IMR-90 (cell line): ENCODE measurements at regions not wholly inside any gene's neighbourhood (a gene's known extent, or its start where the extent isn't known, plus 50 kb on each side); places are given as distances from the start of the nearest gene placed in this dataset.

Source experiments
- ATAC-seq: fragments of 200-7000 bp; cut with Tn5 transposase; 2 replicates; pipeline ENCODE4 v1.9.1; 2020; ENCODE audit warnings: low read depth, mild to moderate bottlenecking, moderate library complexity
- BruUV-seq: library from RNA; stranded (reverse); fragments of 400-500 nt; replicated peaks from 2 replicates; lab custom pipeline; 2021; lab: Mats Ljungman, UMichigan
- CTCF ChIA-PET: fragments of 300-600 bp; formaldehyde crosslinking; extraction: SDS; loops from one replicate; lab custom pipeline; 2021; ENCODE audit warnings: antibody characterized with exemption; lab: Yijun Ruan, JAX
- POLR2A ChIA-PET: fragments of 300-600 bp; sonication (Branson Sonifier 250); formaldehyde crosslinking; loops from one replicate; lab custom pipeline; 2022; ENCODE audit warnings: antibody characterized with exemption; ENCODE audit not compliant: unreplicated experiment; lab: Charles Lee
- DNase-seq: peaks from one replicate; pipeline ENCODE4 v3.0.0; 2013
- H2AFZ ChIP-seq: replicated peaks from 2 replicates; pipeline ENCODE3; 2013; ENCODE audit warnings: low read length, mild to moderate bottlenecking; ENCODE audit not compliant: poor library complexity
- H2AK5ac ChIP-seq: 2 replicates; pipeline ENCODE4 v1.6.1; 2013; ENCODE audit warnings: low read depth, low read length, inconsistent platforms
- H2AK9ac ChIP-seq: replicated peaks from 2 replicates; pipeline ENCODE3; 2013; ENCODE audit warnings: mild to moderate bottlenecking, low read depth, low read length, moderate library complexity; ENCODE audit not compliant: poor library complexity
- H2BK120ac ChIP-seq: 2 replicates; pipeline ENCODE4 v1.6.1; 2013; ENCODE audit warnings: low read depth, low read length, inconsistent platforms
- H2BK15ac ChIP-seq: 3 replicates; pipeline ENCODE4 v1.6.1; 2013; ENCODE audit warnings: low read depth, low read length, inconsistent platforms
- H2BK20ac ChIP-seq: 2 replicates; pipeline ENCODE4 v1.6.1; 2013; ENCODE audit warnings: low read depth, mild to moderate bottlenecking, inconsistent platforms, low read length, moderate library complexity
- H2BK5ac ChIP-seq: 2 replicates; pipeline ENCODE4 v1.6.1; 2013; ENCODE audit warnings: mild to moderate bottlenecking, low read depth, low read length, inconsistent platforms; ENCODE audit not compliant: poor library complexity, severe bottlenecking
- H3K14ac ChIP-seq: replicated peaks from 2 replicates; pipeline ENCODE4 v1.6.1; 2013; ENCODE audit warnings: low read depth, low read length, inconsistent platforms
- H3K18ac ChIP-seq: 2 replicates; pipeline ENCODE4 v1.6.1; 2013; ENCODE audit warnings: low read depth, low read length, control low read depth
- H3K23ac ChIP-seq: 2 replicates; pipeline ENCODE4 v1.6.1; 2013; ENCODE audit warnings: low read depth, low read length, inconsistent platforms
- H3K27ac ChIP-seq: 2 replicates; pipeline ENCODE4 v1.5.1; 2013; ENCODE audit warnings: mild to moderate bottlenecking, control low read depth, low read length; ENCODE audit not compliant: insufficient read depth
- H3K27me3 ChIP-seq: 2 replicates; pipeline ENCODE4 v1.6.1; 2013; ENCODE audit warnings: low read length; ENCODE audit not compliant: control insufficient read depth, insufficient read depth
- H3K36me3 ChIP-seq: 2 replicates; pipeline ENCODE4 v1.6.1; 2013; ENCODE audit warnings: low read length, mixed read lengths; ENCODE audit not compliant: control insufficient read depth, insufficient read depth
- H3K4ac ChIP-seq: 2 replicates; pipeline ENCODE4 v1.6.1; 2013; ENCODE audit warnings: low read depth, low read length, inconsistent platforms
- H3K4me1 ChIP-seq: 2 replicates; pipeline ENCODE4 v1.6.1; 2013; ENCODE audit warnings: low read length, mixed read lengths; ENCODE audit not compliant: control insufficient read depth, insufficient read depth
- H3K4me2 ChIP-seq: 2 replicates; pipeline ENCODE4 v1.6.1; 2013; ENCODE audit warnings: low read depth, mild to moderate bottlenecking, control low read depth, low read length, moderate library complexity
- H3K4me3 ChIP-seq: 2 replicates; pipeline ENCODE4 v1.5.1; 2013; ENCODE audit warnings: low read depth, mild to moderate bottlenecking, control low read depth, low read length, moderate library complexity; ENCODE audit not compliant: insufficient read depth
- H3K56ac ChIP-seq: 2 replicates; pipeline ENCODE4 v1.6.1; 2013; ENCODE audit warnings: low read length, inconsistent platforms; ENCODE audit not compliant: insufficient read depth; ENCODE audit errors: extremely low read depth
- H3K79me1 ChIP-seq, 2 experiments: 2 replicates each; pipeline ENCODE4 v1.6.1; 2013; ENCODE audit warnings: low read length in 2 of 2, inconsistent platforms in 1 of 2, low read depth in 1 of 2
- H3K9ac ChIP-seq: 2 replicates; pipeline ENCODE4 v1.6.1; 2013; ENCODE audit warnings: low read depth, low read length, control low read depth
- H3K9me1 ChIP-seq: 2 replicates; pipeline ENCODE4 v1.6.1; 2013; ENCODE audit warnings: low read length, inconsistent platforms; ENCODE audit not compliant: insufficient read depth
- H3K9me3 ChIP-seq: 2 replicates; pipeline ENCODE4 v1.6.1; 2013; ENCODE audit warnings: low read length; ENCODE audit not compliant: control insufficient read depth, insufficient read depth
- H4K20me1 ChIP-seq: 2 replicates; pipeline ENCODE4 v1.6.1; 2013; ENCODE audit warnings: low read length, inconsistent platforms; ENCODE audit not compliant: insufficient read depth
- H4K5ac ChIP-seq: 2 replicates; pipeline ENCODE4 v1.6.1; 2013; ENCODE audit warnings: mild to moderate bottlenecking, low read depth, low read length, control low read depth
- H4K8ac ChIP-seq, 2 experiments: 2 replicates each; pipeline ENCODE4 v1.6.1; 2013; ENCODE audit warnings: low read depth in 2 of 2, low read length in 2 of 2, control low read depth in 1 of 2, inconsistent platforms in 1 of 2
- H4K91ac ChIP-seq: 2 replicates; pipeline ENCODE4 v1.6.1; 2013; ENCODE audit warnings: low read depth, low read length, inconsistent platforms; ENCODE audit not compliant: insufficient read depth
- BHLHE40 ChIP-seq: fragments of 150-350 bp; IDR thresholded peaks from 2 replicates; pipeline ENCODE4 v1.6.1; 2016; ENCODE audit warnings: mild to moderate bottlenecking, low read depth, low read length
- CHD1 ChIP-seq: IDR thresholded peaks from 2 replicates; pipeline ENCODE4 v1.6.1; 2012; ENCODE audit warnings: low read depth, low read length, improper control_type of control experiment
- MXI1 ChIP-seq: IDR thresholded peaks from 2 replicates; pipeline ENCODE4 v1.6.1; 2012; ENCODE audit warnings: low read depth, mild to moderate bottlenecking, low read length, moderate library complexity, borderline replicate concordance
- NFE2L2 ChIP-seq: fragments of 150-350 bp; IDR thresholded peaks from 2 replicates; pipeline ENCODE4 v1.6.1; 2016; ENCODE audit warnings: low read depth, mild to moderate bottlenecking, low read length
- POLR2A ChIP-seq: IDR thresholded peaks from 2 replicates; pipeline ENCODE4 v1.6.1; 2012; ENCODE audit warnings: mild to moderate bottlenecking, low read depth, low read length
- WGBS, 2 experiments: methylation state at CpG; one replicate each; pipeline versions ENCODE4 v1.1.5 to v1.1.7; 2013; ENCODE audit warnings: missing lambda C conversion rate in 2 of 2; ENCODE audit not compliant: insufficient read length in 1 of 2; ENCODE audit errors: extremely low coverage in 2 of 2; 5-methylcytosine and 5-hydroxymethylcytosine counted together
- dilution Hi-C: fragments of 300-500 bp; cut with HindIII; formaldehyde crosslinking; loops from one replicate; pipeline ENCODE4 v1.14.3; 2018; ENCODE audit warnings: low sequenced_read_pairs; ENCODE audit not compliant: unreplicated experiment
- in situ Hi-C: fragments of 300-500 bp; cut with MboI; formaldehyde crosslinking; loops from 3 replicates; pipeline ENCODE4 v1.14.3; 2019; ENCODE audit warnings: low sequenced_read_pairs, inconsistent platforms, mixed read lengths
- intact Hi-C: fragments of 100-400 bp; cut with micrococcal nuclease; formaldehyde crosslinking; loops from 2 replicates; pipeline ENCODE4 v1.10.0; 2022
- TF ChIP-seq, protein P1 (sequence below): fragments of 150-350 bp; IDR thresholded peaks from 2 replicates; pipeline ENCODE4 v1.6.1; 2017; ENCODE audit warnings: mild to moderate bottlenecking, antibody characterized with exemption, low read length, low read depth
- TF ChIP-seq, protein P2 (sequence below): conservative IDR thresholded peaks from 2 replicates; pipeline ENCODE4 v1.5.1; 2012; ENCODE audit warnings: mild to moderate bottlenecking, low read depth, low read length, improper control_type of control experiment

DNA sequence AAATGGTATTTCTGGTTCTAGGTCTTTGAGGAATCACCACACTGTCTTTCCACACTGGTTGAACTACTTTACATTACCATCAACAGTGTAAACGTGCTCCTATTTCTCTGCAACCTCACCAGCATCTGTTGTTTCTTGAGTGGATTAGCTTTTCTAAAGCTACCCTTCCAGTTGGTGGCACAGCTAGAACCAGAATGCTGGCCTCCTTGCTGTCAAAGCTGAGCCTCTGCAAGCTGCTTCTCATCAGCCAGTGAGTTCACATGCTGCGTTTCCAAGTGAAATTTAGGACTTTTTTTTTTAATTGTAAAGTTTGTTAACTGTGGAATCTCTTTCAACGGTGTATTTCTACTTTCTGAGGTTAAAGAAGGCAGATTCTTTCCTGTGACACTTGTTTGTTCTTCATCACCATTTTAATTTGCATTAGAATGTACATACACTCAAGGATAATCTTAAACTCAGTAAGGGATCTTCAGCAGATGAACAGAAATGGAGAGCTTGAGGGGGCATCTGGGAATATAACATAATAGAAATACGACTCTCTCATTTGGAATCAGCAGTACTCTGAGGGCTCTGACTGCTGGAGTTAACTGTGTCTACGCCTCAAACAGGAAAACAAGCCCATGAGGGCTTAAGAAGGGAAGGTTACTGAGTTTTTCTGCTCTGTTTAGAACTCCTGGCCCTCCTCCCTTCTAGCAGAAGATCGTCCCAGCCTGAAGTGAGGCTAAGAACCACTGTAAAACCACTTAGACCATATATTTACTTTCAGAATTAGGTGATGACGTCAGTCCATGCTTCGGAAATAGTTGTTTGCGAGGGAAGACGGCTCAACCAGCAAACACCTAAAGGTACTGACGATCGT is 148.4 kb upstream of the FAM20A start:
- H2BK15ac ChIP-seq: no peak overlapping the region
- H2BK120ac ChIP-seq: no peak overlapping the region
- ChIA-PET POLR2A (no interaction called here), CTCF (no interaction called here)
- H4K8ac ChIP-seq: no peak overlapping the region
- no peak overlapping the region for H2AK9ac ChIP-seq
- dilution Hi-C loops (no loop called here), in situ Hi-C loops (loop anchor here (25.0 kb wide), 2 partner anchors 487 to 587 kb away; no protein-coding TSS in a partner anchor), intact Hi-C loops (loop anchor here (10.0 kb wide), 1 partner anchor 135 kb away; no protein-coding TSS in a partner anchor)
- H3K9me3 ChIP-seq: peaks cover 4% of the 10 kb centered on the region; the same call in 1 of the 2 replicates
- H2BK5ac ChIP-seq: no peak overlapping the region
- H2AFZ ChIP-seq: no peak overlapping the region
- no peak overlapping the region for H3K9ac ChIP-seq
- H4K20me1 ChIP-seq: no peaks in the 10 kb centered on the region
- H3K36me3 ChIP-seq: no peaks in the 10 kb centered on the region
- no peak overlapping the region for H3K23ac ChIP-seq
- H3K9me1 ChIP-seq: no peaks in the 10 kb centered on the region
- no peak overlapping the region for H2AK5ac ChIP-seq
- DNase-seq (no peak), ATAC-seq (no peak)
- H3K79me1 ChIP-seq: no peaks in the 10 kb centered on the region
- WGBS, 2 experiments: 66% methylated on average over 5 of the region's 12 CpGs; no CpG with 5 or more reads in 1 of the 2 experiments
- H3K4me1 ChIP-seq: no peaks in the 10 kb centered on the region
- H3K56ac ChIP-seq: no peak overlapping the region
- no TSS peak for BruUV-seq
- H3K4ac ChIP-seq: no peak overlapping the region
- H3K27ac ChIP-seq: no peak overlapping the region
- no peak overlapping the region for H2BK20ac ChIP-seq
- H4K91ac ChIP-seq: no peak overlapping the region
- H3K14ac ChIP-seq: no peak overlapping the region
- H3K4me3 ChIP-seq: no peak overlapping the region
- H4K5ac ChIP-seq: no peak overlapping the region
- TF ChIP-seq POLR2A: no peak
- TF ChIP-seq MXI1: no peak
- no peak for TF ChIP-seq CHD1
- no peak for TF ChIP-seq NFE2L2
- no peak for TF ChIP-seq BHLHE40
- TF ChIP-seq, protein P1, sequence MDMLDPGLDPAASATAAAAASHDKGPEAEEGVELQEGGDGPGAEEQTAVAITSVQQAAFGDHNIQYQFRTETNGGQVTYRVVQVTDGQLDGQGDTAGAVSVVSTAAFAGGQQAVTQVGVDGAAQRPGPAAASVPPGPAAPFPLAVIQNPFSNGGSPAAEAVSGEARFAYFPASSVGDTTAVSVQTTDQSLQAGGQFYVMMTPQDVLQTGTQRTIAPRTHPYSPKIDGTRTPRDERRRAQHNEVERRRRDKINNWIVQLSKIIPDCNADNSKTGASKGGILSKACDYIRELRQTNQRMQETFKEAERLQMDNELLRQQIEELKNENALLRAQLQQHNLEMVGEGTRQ: no peak
- TF ChIP-seq, protein P2, sequence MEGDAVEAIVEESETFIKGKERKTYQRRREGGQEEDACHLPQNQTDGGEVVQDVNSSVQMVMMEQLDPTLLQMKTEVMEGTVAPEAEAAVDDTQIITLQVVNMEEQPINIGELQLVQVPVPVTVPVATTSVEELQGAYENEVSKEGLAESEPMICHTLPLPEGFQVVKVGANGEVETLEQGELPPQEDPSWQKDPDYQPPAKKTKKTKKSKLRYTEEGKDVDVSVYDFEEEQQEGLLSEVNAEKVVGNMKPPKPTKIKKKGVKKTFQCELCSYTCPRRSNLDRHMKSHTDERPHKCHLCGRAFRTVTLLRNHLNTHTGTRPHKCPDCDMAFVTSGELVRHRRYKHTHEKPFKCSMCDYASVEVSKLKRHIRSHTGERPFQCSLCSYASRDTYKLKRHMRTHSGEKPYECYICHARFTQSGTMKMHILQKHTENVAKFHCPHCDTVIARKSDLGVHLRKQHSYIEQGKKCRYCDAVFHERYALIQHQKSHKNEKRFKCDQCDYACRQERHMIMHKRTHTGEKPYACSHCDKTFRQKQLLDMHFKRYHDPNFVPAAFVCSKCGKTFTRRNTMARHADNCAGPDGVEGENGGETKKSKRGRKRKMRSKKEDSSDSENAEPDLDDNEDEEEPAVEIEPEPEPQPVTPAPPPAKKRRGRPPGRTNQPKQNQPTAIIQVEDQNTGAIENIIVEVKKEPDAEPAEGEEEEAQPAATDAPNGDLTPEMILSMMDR: no peak
- no peak overlapping the region for H3K4me2 ChIP-seq
- H3K27me3 ChIP-seq: 0 out of 2 replicates have a peak, but pooled peaks cover 1% of the 10 kb centered on the region
- no peak overlapping the region for H3K18ac ChIP-seq
